HL-60 (cell line): ENCODE measurements at regions not wholly inside any gene's neighbourhood (a gene's known extent, or its start where the extent isn't known, plus 50 kb on each side); places are given as distances from the start of the nearest gene placed in this dataset.

Source experiments
- DNase-seq, 2 experiments: peaks; one replicate each; pipeline ENCODE4 v3.0.0-alpha.2; 2010 to 2020; ENCODE audit warnings: low read depth in 1 of 2, low spot score in 1 of 2
- H3K27ac ChIP-seq: fragments of 250-450 bp; sonication (Bioruptor Pico); replicated peaks from 2 replicates; pipeline ENCODE4 v1.5.1; 2020; ENCODE audit warnings: mild to moderate bottlenecking, moderate library complexity
- H3K27me3 ChIP-seq: fragments of 250-450 bp; sonication (Bioruptor Pico); 2 replicates; pipeline ENCODE4 v1.5.1; 2021; ENCODE audit warnings: mild to moderate bottlenecking, moderate library complexity; ENCODE audit not compliant: insufficient read depth, poor library complexity, severe bottlenecking
- H3K4me3 ChIP-seq: replicated peaks from 2 replicates; pipeline ENCODE4 v1.5.1; 2011; ENCODE audit warnings: mild to moderate bottlenecking, control low read depth, low read length; ENCODE audit not compliant: insufficient read depth
- GABPA ChIP-seq: IDR thresholded peaks from 2 replicates; pipeline ENCODE4 v1.6.1; 2012; ENCODE audit warnings: low read depth
- POLR2AphosphoS5 ChIP-seq: IDR thresholded peaks from 2 replicates; pipeline ENCODE4 v1.6.1; 2012; ENCODE audit warnings: low read depth
- SPI1 ChIP-seq: IDR thresholded peaks from 2 replicates; pipeline ENCODE4 v1.6.1; 2012; ENCODE audit warnings: low read depth, mild to moderate bottlenecking, borderline replicate concordance
- TF ChIP-seq, protein P1 (sequence below): IDR thresholded peaks from 2 replicates; pipeline ENCODE4 v1.6.1; 2012; ENCODE audit warnings: low read depth; ENCODE audit not compliant: insufficient replicate concordance
- TF ChIP-seq, protein P2 (sequence below): IDR thresholded peaks from one replicate; pipeline ENCODE4 v1.5.1; 2011; ENCODE audit warnings: low read length, control low read depth, inconsistent platforms; ENCODE audit not compliant: insufficient read depth

DNA sequence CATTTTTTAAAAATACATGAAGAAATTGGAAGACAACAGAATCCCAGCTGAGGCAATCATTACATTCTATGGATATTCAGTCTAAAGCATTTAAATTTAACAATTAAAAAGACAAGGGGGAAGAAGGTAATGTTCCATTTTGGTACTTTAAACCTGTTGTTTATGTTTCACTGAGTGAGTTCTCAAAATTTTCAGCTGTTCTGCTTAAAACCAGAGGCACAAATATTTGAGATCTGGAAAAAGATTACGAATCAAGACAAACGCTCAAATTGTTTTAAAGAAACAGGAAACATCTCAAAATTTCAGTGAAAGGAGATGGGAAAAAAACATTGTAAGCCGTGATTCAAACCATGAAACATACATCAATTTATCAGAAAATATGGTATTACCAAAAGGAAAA lies 656.2 kb upstream of the CHAC2 start:
- H3K27me3 ChIP-seq: no peaks in the 10 kb centered on the region
- no peak overlapping the region for H3K4me3 ChIP-seq
- no peak overlapping the region for H3K27ac ChIP-seq
- no peak for DNase-seq
- TF ChIP-seq, protein P1, sequence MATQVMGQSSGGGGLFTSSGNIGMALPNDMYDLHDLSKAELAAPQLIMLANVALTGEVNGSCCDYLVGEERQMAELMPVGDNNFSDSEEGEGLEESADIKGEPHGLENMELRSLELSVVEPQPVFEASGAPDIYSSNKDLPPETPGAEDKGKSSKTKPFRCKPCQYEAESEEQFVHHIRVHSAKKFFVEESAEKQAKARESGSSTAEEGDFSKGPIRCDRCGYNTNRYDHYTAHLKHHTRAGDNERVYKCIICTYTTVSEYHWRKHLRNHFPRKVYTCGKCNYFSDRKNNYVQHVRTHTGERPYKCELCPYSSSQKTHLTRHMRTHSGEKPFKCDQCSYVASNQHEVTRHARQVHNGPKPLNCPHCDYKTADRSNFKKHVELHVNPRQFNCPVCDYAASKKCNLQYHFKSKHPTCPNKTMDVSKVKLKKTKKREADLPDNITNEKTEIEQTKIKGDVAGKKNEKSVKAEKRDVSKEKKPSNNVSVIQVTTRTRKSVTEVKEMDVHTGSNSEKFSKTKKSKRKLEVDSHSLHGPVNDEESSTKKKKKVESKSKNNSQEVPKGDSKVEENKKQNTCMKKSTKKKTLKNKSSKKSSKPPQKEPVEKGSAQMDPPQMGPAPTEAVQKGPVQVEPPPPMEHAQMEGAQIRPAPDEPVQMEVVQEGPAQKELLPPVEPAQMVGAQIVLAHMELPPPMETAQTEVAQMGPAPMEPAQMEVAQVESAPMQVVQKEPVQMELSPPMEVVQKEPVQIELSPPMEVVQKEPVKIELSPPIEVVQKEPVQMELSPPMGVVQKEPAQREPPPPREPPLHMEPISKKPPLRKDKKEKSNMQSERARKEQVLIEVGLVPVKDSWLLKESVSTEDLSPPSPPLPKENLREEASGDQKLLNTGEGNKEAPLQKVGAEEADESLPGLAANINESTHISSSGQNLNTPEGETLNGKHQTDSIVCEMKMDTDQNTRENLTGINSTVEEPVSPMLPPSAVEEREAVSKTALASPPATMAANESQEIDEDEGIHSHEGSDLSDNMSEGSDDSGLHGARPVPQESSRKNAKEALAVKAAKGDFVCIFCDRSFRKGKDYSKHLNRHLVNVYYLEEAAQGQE: no peak
- TF ChIP-seq, protein P2, sequence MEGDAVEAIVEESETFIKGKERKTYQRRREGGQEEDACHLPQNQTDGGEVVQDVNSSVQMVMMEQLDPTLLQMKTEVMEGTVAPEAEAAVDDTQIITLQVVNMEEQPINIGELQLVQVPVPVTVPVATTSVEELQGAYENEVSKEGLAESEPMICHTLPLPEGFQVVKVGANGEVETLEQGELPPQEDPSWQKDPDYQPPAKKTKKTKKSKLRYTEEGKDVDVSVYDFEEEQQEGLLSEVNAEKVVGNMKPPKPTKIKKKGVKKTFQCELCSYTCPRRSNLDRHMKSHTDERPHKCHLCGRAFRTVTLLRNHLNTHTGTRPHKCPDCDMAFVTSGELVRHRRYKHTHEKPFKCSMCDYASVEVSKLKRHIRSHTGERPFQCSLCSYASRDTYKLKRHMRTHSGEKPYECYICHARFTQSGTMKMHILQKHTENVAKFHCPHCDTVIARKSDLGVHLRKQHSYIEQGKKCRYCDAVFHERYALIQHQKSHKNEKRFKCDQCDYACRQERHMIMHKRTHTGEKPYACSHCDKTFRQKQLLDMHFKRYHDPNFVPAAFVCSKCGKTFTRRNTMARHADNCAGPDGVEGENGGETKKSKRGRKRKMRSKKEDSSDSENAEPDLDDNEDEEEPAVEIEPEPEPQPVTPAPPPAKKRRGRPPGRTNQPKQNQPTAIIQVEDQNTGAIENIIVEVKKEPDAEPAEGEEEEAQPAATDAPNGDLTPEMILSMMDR: no peak
- TF ChIP-seq POLR2AphosphoS5 (no peak), GABPA (no peak), SPI1 (no peak)

DNA sequence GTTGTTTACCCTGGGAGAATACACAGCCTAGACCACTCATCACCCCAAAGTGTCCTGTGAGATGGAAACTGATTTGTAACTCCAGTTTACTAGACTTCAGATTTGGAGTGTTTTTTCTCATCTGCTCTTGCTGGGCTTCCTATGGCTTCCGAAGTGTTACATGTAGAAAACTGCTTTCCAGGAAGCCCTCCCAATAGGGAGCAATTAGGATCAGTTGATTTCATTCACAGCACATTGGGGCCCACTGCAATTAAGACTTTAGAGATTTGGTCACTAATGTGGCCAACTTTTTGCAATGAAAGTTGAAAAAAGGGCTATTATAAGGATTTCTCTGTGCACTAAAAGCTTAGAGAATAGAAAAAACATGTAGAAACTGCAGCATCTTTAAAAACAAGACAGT lies 656.6 kb upstream of the CHAC2 start:
- H3K27me3 ChIP-seq: no peaks in the 10 kb centered on the region
- no peak overlapping the region for H3K4me3 ChIP-seq
- TF ChIP-seq SPI1: no peak
- TF ChIP-seq, protein P1: no peak
- TF ChIP-seq GABPA: no peak
- TF ChIP-seq, protein P2: no peak
- no peak for TF ChIP-seq POLR2AphosphoS5
- H3K27ac ChIP-seq: no peak overlapping the region
- no peak for DNase-seq

DNA sequence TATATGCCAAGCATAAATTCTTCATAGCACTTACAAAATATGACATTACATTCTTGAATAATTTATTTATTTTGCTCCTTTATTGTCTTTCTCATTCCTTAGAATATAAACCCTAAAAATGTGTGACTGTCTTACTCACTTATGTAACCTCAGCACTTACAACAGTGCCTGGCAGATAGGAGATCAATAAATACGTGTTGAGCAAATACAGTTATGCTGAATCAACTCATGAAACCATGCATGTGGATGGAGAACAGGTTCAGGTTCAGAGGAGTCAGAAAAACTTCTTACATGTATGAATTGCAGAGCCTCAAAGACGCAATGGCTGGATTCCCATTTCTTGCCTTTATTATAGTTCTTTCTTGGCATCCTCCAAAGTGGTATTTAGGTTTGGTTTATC lies 659.4 kb upstream of the CHAC2 start:
- H3K27me3 ChIP-seq: no peaks in the 10 kb centered on the region
- no peak overlapping the region for H3K4me3 ChIP-seq
- no peak overlapping the region for H3K27ac ChIP-seq
- DNase-seq: no peak
- TF ChIP-seq, protein P2: no peak
- TF ChIP-seq POLR2AphosphoS5: no peak
- TF ChIP-seq, protein P1: no peak
- TF ChIP-seq SPI1: no peak
- TF ChIP-seq GABPA: no peak
